ENCODE measurements at regions not wholly inside any gene's neighbourhood (a gene's known extent, or its start where the extent isn't known, plus 50 kb on each side); places are given as distances from the start of the nearest gene placed in this dataset.

DNA sequence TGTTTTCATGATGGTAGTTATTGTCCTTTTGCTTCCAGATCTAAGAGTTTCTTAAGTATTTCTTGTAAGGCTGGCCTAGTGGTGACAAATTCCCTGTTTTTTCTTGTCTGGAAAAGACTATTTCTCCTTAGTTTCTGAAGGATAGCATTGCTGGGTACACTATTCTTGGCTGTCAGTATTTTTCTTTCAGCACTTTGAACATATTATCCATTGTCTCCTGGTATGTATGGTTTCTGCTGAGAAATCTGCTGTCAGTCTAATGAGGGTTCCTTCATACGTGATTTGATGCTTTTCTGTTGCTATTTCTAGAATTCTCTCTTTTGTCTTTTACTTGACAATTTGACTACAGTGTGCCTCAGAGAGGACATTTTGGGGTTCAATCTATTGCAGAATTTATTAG is 134.3 kb downstream of the CGGBP1 start:
- Histone ChIP-seq H3K27ac (ENCODE audit: low read length) (no peak overlapping the region), H3K79me2 (replicated peaks; ENCODE audit: insufficient read depth, low read length) (no peaks in the 10 kb centered on the region), H4K20me1 (ENCODE audit: insufficient read depth) (no peaks in the 10 kb centered on the region), H3K27me3 (ENCODE audit: insufficient read depth, low read depth, low read length) (no peaks in the 10 kb centered on the region), H3K9ac (ENCODE audit: low read length) (no peak overlapping the region), H3K36me3 (ENCODE audit: insufficient read depth, low read length) (no peaks in the 10 kb centered on the region), H3K9me2 (ENCODE audit: insufficient read depth, low read length) (no peaks in the 10 kb centered on the region), H3K4me2 (ENCODE audit: low read length) (no peak overlapping the region), H3K9me3 (ENCODE audit: low read length) (peaks cover 6% of the 10 kb centered on the region), H3K4me3 (ENCODE audit: low read length) (no peak overlapping the region), H2AFZ (ENCODE audit: low read depth, low read length) (no peak overlapping the region), H3F3A (ENCODE audit: insufficient read depth, low read length, poor library complexity, severe bottlenecking) (no peaks in the 10 kb centered on the region)
- TF ChIP-seq REST (IDR thresholded peaks at IDR 0.05; ENCODE audit: borderline replicate concordance): no peak
- TF ChIP-seq SMC3 (conservative IDR thresholded peaks at IDR 0.05; ENCODE audit: poor library complexity): no peak
- TF ChIP-seq EP300 (conservative IDR thresholded peaks at IDR 0.05; ENCODE audit: poor library complexity, severe bottlenecking): no peak
- TF ChIP-seq CTCF (IDR thresholded peaks at IDR 0.05; ENCODE audit: poor library complexity, severe bottlenecking): no peak
- TF ChIP-seq MXI1 (conservative IDR thresholded peaks at IDR 0.05; ENCODE audit: poor library complexity, severe bottlenecking): no peak
- no peak for TF ChIP-seq RAD21 (conservative IDR thresholded peaks at IDR 0.05)
- TF ChIP-seq TAF1 (IDR thresholded peaks at IDR 0.05; ENCODE audit: low read depth): no peak
- TF ChIP-seq EZH2 (IDR thresholded peaks at IDR 0.05; ENCODE audit: borderline replicate concordance, insufficient read depth, low read length, poor library complexity, severe bottlenecking): no peak

DNA sequence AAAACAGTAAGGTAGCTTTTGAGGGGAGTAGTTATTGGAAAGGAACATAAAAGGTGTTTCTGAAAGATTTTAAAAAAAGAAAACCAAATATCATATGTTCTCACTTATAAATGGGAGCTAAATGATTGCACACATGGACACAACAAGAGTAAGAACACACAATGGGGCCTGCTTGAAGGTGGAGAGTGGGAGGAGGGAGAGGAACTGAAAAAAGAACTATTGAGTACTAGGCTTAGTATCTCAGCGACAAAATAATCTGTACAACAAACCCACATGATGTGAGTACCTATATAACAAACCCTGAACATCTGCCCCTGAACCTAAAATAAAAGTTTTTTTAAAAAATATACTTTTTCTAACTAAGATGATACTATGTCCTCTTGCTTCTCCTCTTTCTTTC is 138.3 kb downstream of the CGGBP1 start:
- Histone ChIP-seq H3K9ac (ENCODE audit: low read length) (no peak overlapping the region), H3F3A (ENCODE audit: insufficient read depth, low read length, poor library complexity, severe bottlenecking) (no peaks in the 10 kb centered on the region), H3K4me2 (ENCODE audit: low read length) (no peak overlapping the region), H3K4me3 (ENCODE audit: low read length) (no peak overlapping the region), H3K79me2 (replicated peaks; ENCODE audit: insufficient read depth, low read length) (no peaks in the 10 kb centered on the region), H3K27me3 (ENCODE audit: insufficient read depth, low read depth, low read length) (no peaks in the 10 kb centered on the region), H3K27ac (ENCODE audit: low read length) (no peak overlapping the region), H2AFZ (ENCODE audit: low read depth, low read length) (no peak overlapping the region), H3K36me3 (ENCODE audit: insufficient read depth, low read length) (no peaks in the 10 kb centered on the region), H3K9me2 (ENCODE audit: insufficient read depth, low read length) (no peaks in the 10 kb centered on the region), H4K20me1 (ENCODE audit: insufficient read depth) (no peaks in the 10 kb centered on the region), H3K9me3 (ENCODE audit: low read length) (peaks cover 6% of the 10 kb centered on the region)
- TF ChIP-seq CTCF (IDR thresholded peaks at IDR 0.05; ENCODE audit: poor library complexity, severe bottlenecking): no peak
- TF ChIP-seq REST (IDR thresholded peaks at IDR 0.05; ENCODE audit: borderline replicate concordance): no peak
- TF ChIP-seq EZH2 (IDR thresholded peaks at IDR 0.05; ENCODE audit: borderline replicate concordance, insufficient read depth, low read length, poor library complexity, severe bottlenecking): no peak
- TF ChIP-seq POLR2AphosphoS5 (IDR thresholded peaks at IDR 0.05): no peak
- no peak for TF ChIP-seq RAD21 (conservative IDR thresholded peaks at IDR 0.05)

Data from neural cell (in vitro differentiated cells).